H1 (cell line): ENCODE measurements at regions not wholly inside any gene's neighbourhood (a gene's known extent, or its start where the extent isn't known, plus 50 kb on each side); places are given as distances from the start of the nearest gene placed in this dataset.

Experiments used
- CTCF ChIA-PET: fragments of 300-600 bp; sonication (Branson Sonifier 250); formaldehyde crosslinking; loops from one replicate; lab custom pipeline; 2021; ENCODE audit not compliant: partially characterized antibody; lab: Charles Lee
- POLR2A ChIA-PET: fragments of 300-600 bp; sonication (Branson Sonifier 250); formaldehyde crosslinking; loops from one replicate; lab custom pipeline; 2021; ENCODE audit warnings: inconsistent platforms; ENCODE audit not compliant: partially characterized antibody; lab: Charles Lee
- DNase-seq, 2 experiments: peaks; one replicate each; pipeline versions ENCODE4 v3.0.0 to v3.0.0-alpha.2; 2010 to 2022; ENCODE audit warnings: low spot score in 2 of 2, low read depth in 1 of 2, mixed read lengths in 1 of 2
- FAIRE-seq: peaks from 2 replicates; lab custom pipeline; 2011; peaks lifted over from hg19 to GRCh38; lab: Jason Lieb, UNC
- H2AFZ ChIP-seq: 2 replicates; pipeline ENCODE4 v1.8.1; 2012; ENCODE audit warnings: low read length, inconsistent platforms
- H2AK5ac ChIP-seq: 2 replicates; pipeline ENCODE4 v1.6.1; 2013; ENCODE audit warnings: low read depth, low read length
- H2BK120ac ChIP-seq: replicated peaks from 2 replicates; pipeline ENCODE3; 2013; ENCODE audit warnings: low read depth, low read length, inconsistent platforms
- H2BK12ac ChIP-seq: 2 replicates; pipeline ENCODE4 v1.6.1; 2013; ENCODE audit warnings: low read depth, low read length
- H2BK15ac ChIP-seq: 2 replicates; pipeline ENCODE4 v1.6.1; 2013; ENCODE audit warnings: low read length
- H2BK20ac ChIP-seq: 2 replicates; pipeline ENCODE4 v1.6.1; 2013; ENCODE audit warnings: low read length
- H2BK5ac ChIP-seq: 2 replicates; pipeline ENCODE4 v1.6.1; 2013; ENCODE audit warnings: low read depth, low read length
- H3K14ac ChIP-seq: 2 replicates; pipeline ENCODE4 v1.6.1; 2013; ENCODE audit warnings: inconsistent platforms; ENCODE audit not compliant: insufficient read length
- H3K18ac ChIP-seq: 2 replicates; pipeline ENCODE4 v1.6.1; 2013; ENCODE audit warnings: low read length; ENCODE audit errors: extremely low read depth
- H3K23ac ChIP-seq: 2 replicates; pipeline ENCODE4 v1.6.1; 2013; ENCODE audit warnings: inconsistent platforms; ENCODE audit not compliant: insufficient read length
- H3K23me2 ChIP-seq: 2 replicates; pipeline ENCODE4 v1.6.1; 2013; ENCODE audit warnings: low read depth, low read length
- H3K27ac ChIP-seq: 2 replicates; pipeline ENCODE4 v1.6.1; 2011; ENCODE audit warnings: low read depth, low read length, inconsistent platforms
- H3K27me3 ChIP-seq, 4 experiments: replicated peaks in 1 of 4; 1 replicate in 1 of 4; 2 replicates in 3 of 4; pipeline versions ENCODE4 v1.6.1 to v1.8.1; 2011 to 2013; ENCODE audit warnings: low read length in 3 of 4, mild to moderate bottlenecking in 3 of 4, inconsistent platforms in 2 of 4, mixed read lengths in 2 of 4, moderate library complexity in 1 of 4; ENCODE audit not compliant: control insufficient read depth in 3 of 4, insufficient read depth in 3 of 4; ENCODE audit errors: extremely low read depth in 1 of 4
- H3K36me3 ChIP-seq, 4 experiments: 2 replicates each; pipeline versions ENCODE4 v1.6.1 to v1.8.1; 2011 to 2013; ENCODE audit warnings: mild to moderate bottlenecking in 4 of 4, low read length in 3 of 4, moderate library complexity in 2 of 4, control low read depth in 1 of 4, inconsistent platforms in 1 of 4; ENCODE audit not compliant: insufficient read depth in 4 of 4, control insufficient read depth in 2 of 4
- H3K4ac ChIP-seq: replicated peaks from 2 replicates; pipeline ENCODE3; 2013; ENCODE audit warnings: low read length, low read depth, mixed read lengths, inconsistent platforms; ENCODE audit not compliant: insufficient read length
- H3K4me1 ChIP-seq, 4 experiments: replicated peaks in 1 of 4; 1 replicate in 1 of 4; 2 replicates in 3 of 4; pipeline versions ENCODE4 v1.6.1 to v1.8.1; 2011 to 2013; ENCODE audit warnings: low read length in 3 of 4, inconsistent platforms in 2 of 4, mixed read lengths in 1 of 4; ENCODE audit not compliant: insufficient read depth in 4 of 4, control insufficient read depth in 3 of 4
- H3K4me2 ChIP-seq, 2 experiments: 2 replicates each; pipeline versions ENCODE4 v1.6.1 to v1.8.1; 2011 to 2013; ENCODE audit warnings: low read depth in 2 of 2, low read length in 2 of 2, control low read depth in 1 of 2, inconsistent platforms in 1 of 2, mild to moderate bottlenecking in 1 of 2; ENCODE audit not compliant: insufficient read depth in 1 of 2
- H3K4me3 ChIP-seq, 4 experiments: fragments of 200-600, 300-600 bp in 1 of 4; sonication (generic), shearing (Covaris generic), sonication (Bioruptor Twin) in 1 of 4; 2 replicates each; pipeline versions ENCODE4 v1.5.1 to v1.8.1; 2011 to 2016; ENCODE audit warnings: low read length in 4 of 4, low read depth in 3 of 4, control low read depth in 2 of 4, inconsistent platforms in 2 of 4, mild to moderate bottlenecking in 2 of 4, mixed read lengths in 1 of 4, moderate library complexity in 1 of 4; ENCODE audit not compliant: insufficient read depth in 2 of 4; ENCODE audit errors: extremely low read depth in 1 of 4
- H3K56ac ChIP-seq: replicated peaks from 2 replicates; pipeline ENCODE3; 2013; ENCODE audit warnings: low read depth, mild to moderate bottlenecking, mixed read lengths, low read length, inconsistent platforms; ENCODE audit not compliant: insufficient read length
- H3K79me1 ChIP-seq: 2 replicates; pipeline ENCODE4 v1.6.1; 2013; ENCODE audit warnings: low read depth, low read length, control low read depth
- H3K79me2 ChIP-seq, 2 experiments: 2 replicates each; pipeline versions ENCODE4 v1.6.1 to v1.8.1; 2012 to 2013; ENCODE audit warnings: low read length in 2 of 2, mild to moderate bottlenecking in 2 of 2, inconsistent platforms in 1 of 2; ENCODE audit not compliant: insufficient read depth in 2 of 2, control insufficient read depth in 1 of 2
- H3K9ac ChIP-seq, 4 experiments: replicated peaks in 1 of 4; 1 replicate in 1 of 4; 2 replicates in 3 of 4; pipeline versions ENCODE4 v1.6.1 to v1.8.1; 2011 to 2013; ENCODE audit warnings: low read depth in 3 of 4, low read length in 3 of 4, control low read depth in 2 of 4, mild to moderate bottlenecking in 2 of 4, moderate library complexity in 2 of 4, inconsistent platforms in 1 of 4; ENCODE audit errors: extremely low read depth in 1 of 4
- H3K9me3 ChIP-seq, 2 experiments: 2 replicates each; pipeline versions ENCODE4 v1.6.1 to v1.8.1; 2012 to 2013; ENCODE audit warnings: mild to moderate bottlenecking in 2 of 2, moderate library complexity in 2 of 2, control low read depth in 1 of 2, inconsistent platforms in 1 of 2, low read depth in 1 of 2, low read length in 1 of 2, mixed read lengths in 1 of 2; ENCODE audit not compliant: insufficient read depth in 2 of 2
- H4K20me1 ChIP-seq, 2 experiments: replicated peaks in 1 of 2; 2 replicates each; pipeline versions ENCODE3 to v1.8.1; 2011 to 2013; ENCODE audit warnings: inconsistent platforms in 2 of 2, low read length in 2 of 2, mild to moderate bottlenecking in 1 of 2; ENCODE audit not compliant: insufficient read depth in 2 of 2, control insufficient read depth in 1 of 2
- H4K5ac ChIP-seq: 2 replicates; pipeline ENCODE4 v1.6.1; 2013; ENCODE audit warnings: low read length, low read depth, mixed read lengths, inconsistent platforms; ENCODE audit not compliant: insufficient read length
- H4K8ac ChIP-seq: 2 replicates; pipeline ENCODE4 v1.8.0; 2013; ENCODE audit warnings: mild to moderate bottlenecking, moderate library complexity, low read length, inconsistent platforms; ENCODE audit not compliant: insufficient read depth; ENCODE audit errors: extremely low read depth
- H4K91ac ChIP-seq: replicated peaks from 2 replicates; pipeline ENCODE3; 2013; ENCODE audit warnings: low read length, mixed read lengths, inconsistent platforms; ENCODE audit not compliant: insufficient read length
- MAX ChIP-seq: IDR thresholded peaks from 2 replicates; pipeline ENCODE4 v1.6.1; 2012; ENCODE audit warnings: inconsistent platforms
- RFX5 ChIP-seq: IDR thresholded peaks from 2 replicates; pipeline ENCODE4 v1.6.1; 2011; ENCODE audit warnings: low read depth, low read length, improper control_type of control experiment, borderline replicate concordance
- SP4 ChIP-seq: IDR thresholded peaks from 2 replicates; pipeline ENCODE4 v1.6.1; 2012; ENCODE audit warnings: low read length, inconsistent platforms
- USF2 ChIP-seq: IDR thresholded peaks from 2 replicates; pipeline ENCODE4 v1.6.1; 2011; ENCODE audit warnings: low read length, improper control_type of control experiment
- WGBS, 2 experiments: shearing (Covaris generic) in 1 of 2; methylation state at CpG; one replicate each; pipeline versions ENCODE4 v1.1.6 to v1.1.7; 2013 to 2015; ENCODE audit warnings: low lambda C conversion rate in 2 of 2, mixed read lengths in 2 of 2, inconsistent platforms in 1 of 2, low coverage in 1 of 2, missing lambda C conversion rate in 1 of 2; ENCODE audit not compliant: insufficient replicate concordance in 2 of 2, insufficient coverage in 1 of 2, insufficient read length in 1 of 2; ENCODE audit errors: extremely low coverage in 1 of 2, missing lambda C conversion rate in 1 of 2; 5-methylcytosine and 5-hydroxymethylcytosine counted together

GRCh38 chr13:59538512-59538911 lies 625.2 kb downstream of the DIAPH3 start:
- no peak overlapping the region for H3K27ac ChIP-seq
- H2AFZ ChIP-seq = no peak overlapping the region
- no peak overlapping the region for H4K5ac ChIP-seq
- ChIA-PET POLR2A (no interaction called here), CTCF (interaction anchor here (0.7 to 1.3 kb wide), 2 partner anchors 11 to 13 kb away, joined by 3 to 4 read pairs; no protein-coding TSS in a partner anchor)
- no peak overlapping the region for H3K9ac ChIP-seq
- TF ChIP-seq MAX (peak; percentile 39; the same call in 1 of the 2 replicates), RFX5 (no peak), USF2 (0 out of 2 replicates have a peak, but pooled peaks have one; percentile 8), SP4 (no peak)
- no peaks in the 10 kb centered on the region; a peak in 1 of 7 replicates for H3K4me1 ChIP-seq
- DNase-seq = no peak
- H3K23me2 ChIP-seq = no peaks in the 10 kb centered on the region; the same call in 1 of the 2 replicates
- no peaks in the 10 kb centered on the region for H4K20me1 ChIP-seq
- no peaks in the 10 kb centered on the region for H3K79me1 ChIP-seq
- WGBS, 2 experiments = 46% methylated on average over 3 of the region's 3 CpGs; no CpG with 5 or more reads in 1 of the 2 experiments
- no peak for FAIRE-seq
- H3K4me3 ChIP-seq = no peak overlapping the region
- H2BK15ac ChIP-seq = no peak overlapping the region
- no peak overlapping the region for H3K4ac ChIP-seq
- no peaks in the 10 kb centered on the region for H3K9me3 ChIP-seq
- no peaks in the 10 kb centered on the region for H3K79me2 ChIP-seq
- no peak overlapping the region for H3K56ac ChIP-seq
- H4K8ac ChIP-seq = peak overlapping the region; percentile 43; the same call in 1 of the 2 replicates
- no peak overlapping the region for H2BK5ac ChIP-seq
- H2BK120ac ChIP-seq = no peak overlapping the region
- H2BK12ac ChIP-seq = no peak overlapping the region
- no peaks in the 10 kb centered on the region for H3K36me3 ChIP-seq
- no peak overlapping the region for H3K23ac ChIP-seq
- no peak overlapping the region for H3K14ac ChIP-seq
- no peak overlapping the region for H3K18ac ChIP-seq
- H3K4me2 ChIP-seq = no peak overlapping the region
- H2AK5ac ChIP-seq = no peak overlapping the region
- no peak overlapping the region for H2BK20ac ChIP-seq
- H4K91ac ChIP-seq = no peak overlapping the region
- no peaks in the 10 kb centered on the region for H3K27me3 ChIP-seq
